HG03039 (cell line): ENCODE measurements at regions not wholly inside any gene's neighbourhood (a gene's known extent, or its start where the extent isn't known, plus 50 kb on each side); places are given as distances from the start of the nearest gene placed in this dataset.
"Not testable (repeated sequence)": the region's sequence is repeated elsewhere in the genome, so short reads cannot be mapped to it uniquely, and the experiment has no call there.

Experiments used
- ATAC-seq: cut with Tn5 transposase; IDR thresholded peaks from one replicate; pipeline ENCODE4 v1.9.1; 2021; ENCODE audit warnings: mild to moderate bottlenecking, moderate library complexity; ENCODE audit not compliant: unreplicated experiment

- no peak for ATAC-seq
Measured at GRCh38 chr3:153640689-153641665, 479.0 kb downstream of the RAP2B start.

GRCh38 chr3:153642576-153642975, 478.6 kb upstream of the ARHGEF26 start:
- ATAC-seq = not testable (repeated sequence)

GRCh38 chr3:153643471-153643870, 477.7 kb upstream of the ARHGEF26 start:
- ATAC-seq = not testable (repeated sequence)

DNA sequence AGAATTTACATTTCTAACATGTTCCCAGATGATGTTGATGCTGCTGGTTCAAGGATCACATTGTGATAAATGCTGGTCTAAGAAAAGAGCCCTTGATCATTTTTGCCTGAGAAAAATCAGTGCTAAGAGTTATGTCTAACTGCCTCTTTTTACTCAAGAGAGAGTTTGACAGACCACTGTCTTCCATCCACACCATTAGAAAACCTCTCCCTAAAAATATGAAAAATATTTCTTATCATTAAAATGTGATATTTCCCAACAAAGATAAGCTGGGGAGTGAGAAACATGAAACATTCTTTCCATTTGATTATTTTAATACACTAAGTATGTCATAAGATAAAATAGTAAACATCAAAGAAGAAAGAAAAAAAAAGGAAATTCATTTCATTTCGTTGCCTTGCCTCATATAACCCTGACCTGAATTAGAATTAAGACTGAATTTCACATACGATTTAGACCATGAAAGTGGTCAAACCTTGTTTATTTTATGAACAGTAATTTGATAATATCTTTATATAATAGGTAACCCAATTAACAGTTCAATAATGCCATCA, 471.8 kb upstream of the ARHGEF26 start:
- no peak for ATAC-seq

- no peak for ATAC-seq
Measured at GRCh38 chr3:153652076-153652475, 469.1 kb upstream of the ARHGEF26 start.

DNA sequence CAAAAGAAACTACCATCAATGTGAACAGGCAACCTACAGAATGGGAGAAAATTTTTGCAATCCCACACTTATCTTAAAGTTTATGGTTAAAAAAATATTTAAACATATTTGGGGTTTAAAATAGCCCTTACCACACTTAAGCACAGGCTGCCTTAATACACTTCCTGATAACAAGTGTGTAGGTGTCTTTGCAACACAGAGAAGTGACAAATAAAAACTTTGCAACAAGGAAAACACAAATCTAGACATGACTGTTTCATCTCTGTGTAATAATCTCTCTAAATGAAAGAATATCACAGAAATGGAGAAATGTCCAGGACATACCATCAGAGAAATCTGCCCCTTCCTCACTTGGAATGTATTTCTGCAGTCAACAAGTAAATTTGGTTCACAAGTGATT, 464.1 kb upstream of the ARHGEF26 start:
- no peak for ATAC-seq

- ATAC-seq = no peak
Measured at GRCh38 chr3:153657461-153657860, 463.7 kb upstream of the ARHGEF26 start.

GRCh38 chr3:153658136-153658535, 463.1 kb upstream of the ARHGEF26 start:
- ATAC-seq = no peak

DNA sequence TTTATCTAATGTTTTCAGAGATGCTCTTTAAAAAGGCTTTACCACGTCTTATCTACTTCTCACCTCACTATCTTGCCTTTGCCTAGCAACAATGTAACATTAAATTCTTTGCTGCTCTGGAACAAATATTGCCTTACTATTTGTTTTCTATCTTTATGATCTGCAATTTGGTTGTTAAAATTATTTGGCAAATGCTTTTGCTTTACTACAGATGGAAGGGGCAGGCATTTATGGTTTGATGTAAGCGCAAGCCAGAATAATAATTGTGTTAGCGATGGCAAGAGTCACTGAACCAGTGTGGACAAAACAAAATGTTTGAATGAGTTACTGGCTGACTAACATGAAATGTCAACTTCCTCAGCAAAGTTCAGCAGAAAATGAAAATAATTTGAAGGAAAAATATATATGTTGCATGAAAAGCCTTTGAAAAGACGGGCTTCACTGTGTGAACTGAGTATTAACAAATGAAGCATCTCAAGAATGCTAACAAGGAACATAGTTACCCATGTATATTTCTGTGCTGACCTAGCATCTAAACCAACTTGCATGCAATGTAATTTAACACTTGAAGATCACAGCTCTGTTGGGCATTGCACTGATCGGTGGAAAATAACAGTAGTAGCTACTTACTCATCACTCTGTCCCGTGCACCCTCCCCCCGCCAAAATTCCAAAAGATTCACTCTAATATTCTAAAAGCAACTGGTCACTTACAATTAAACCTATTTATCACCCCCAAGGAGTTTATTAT, 454.0 kb upstream of the ARHGEF26 start:
- ATAC-seq = no peak

DNA sequence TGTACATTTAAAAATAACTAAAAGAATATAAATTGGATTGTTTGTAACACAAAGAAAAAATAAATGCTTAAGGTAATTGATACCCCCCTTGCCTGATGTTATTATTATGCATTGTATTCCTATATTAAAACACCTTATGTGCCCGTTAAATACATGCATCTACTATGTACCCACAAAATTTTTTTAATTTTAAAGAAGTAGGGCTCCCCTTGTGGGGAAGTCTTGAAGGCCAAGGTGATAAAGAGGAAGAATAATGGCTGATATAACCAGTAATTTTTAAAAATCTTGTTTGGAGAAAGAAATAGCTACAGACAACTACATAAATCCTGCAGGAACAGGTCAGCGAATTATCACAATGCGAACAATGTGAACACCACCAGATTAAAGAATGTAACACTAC, 451.7 kb upstream of the ARHGEF26 start:
- no peak for ATAC-seq

- no peak for ATAC-seq
Measured at GRCh38 chr3:153670577-153670976, 450.6 kb upstream of the ARHGEF26 start.

- no peak for ATAC-seq
Measured at GRCh38 chr3:153673853-153674252, 447.3 kb upstream of the ARHGEF26 start.

DNA sequence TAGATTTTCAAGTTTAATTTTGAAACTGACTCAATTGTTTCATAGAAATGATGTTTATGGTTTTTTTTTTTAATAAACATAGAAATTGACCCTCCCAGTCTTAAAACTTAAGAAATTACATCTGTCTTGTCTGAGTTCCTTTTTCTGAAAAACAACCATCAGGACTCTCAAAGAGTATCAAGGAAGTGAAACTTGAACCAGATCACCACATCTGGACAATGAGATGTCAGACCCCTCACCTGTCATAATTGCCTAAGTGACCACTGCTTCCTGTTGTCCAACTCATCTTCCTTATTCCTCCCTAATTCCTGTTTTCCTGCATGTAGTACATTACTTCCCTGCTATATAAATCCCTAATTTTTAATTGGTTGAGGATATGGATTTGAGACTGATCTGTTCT, 441.5 kb upstream of the ARHGEF26 start:
- no peak for ATAC-seq

DNA sequence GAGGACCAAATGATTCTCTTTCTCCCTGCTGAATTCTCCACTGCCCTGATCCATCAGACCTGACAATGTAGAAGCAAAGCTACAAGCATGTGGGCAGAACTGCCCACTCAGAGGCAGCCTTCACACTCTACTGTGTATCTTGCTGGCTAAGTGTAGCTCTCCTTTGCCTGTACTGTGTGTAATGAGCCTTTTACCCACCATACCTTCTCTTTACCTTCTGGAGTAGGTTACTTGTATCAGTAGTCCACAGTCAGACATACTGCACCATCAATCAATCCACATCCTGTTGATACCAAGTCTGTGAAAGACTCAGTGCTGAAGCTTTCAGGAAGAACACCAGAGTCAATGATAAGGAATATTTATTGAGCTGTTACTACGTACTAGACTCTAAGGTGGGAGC, 440.7 kb upstream of the ARHGEF26 start:
- ATAC-seq = no peak

GRCh38 chr3:153681057-153681456, 440.1 kb upstream of the ARHGEF26 start:
- ATAC-seq = no peak

DNA sequence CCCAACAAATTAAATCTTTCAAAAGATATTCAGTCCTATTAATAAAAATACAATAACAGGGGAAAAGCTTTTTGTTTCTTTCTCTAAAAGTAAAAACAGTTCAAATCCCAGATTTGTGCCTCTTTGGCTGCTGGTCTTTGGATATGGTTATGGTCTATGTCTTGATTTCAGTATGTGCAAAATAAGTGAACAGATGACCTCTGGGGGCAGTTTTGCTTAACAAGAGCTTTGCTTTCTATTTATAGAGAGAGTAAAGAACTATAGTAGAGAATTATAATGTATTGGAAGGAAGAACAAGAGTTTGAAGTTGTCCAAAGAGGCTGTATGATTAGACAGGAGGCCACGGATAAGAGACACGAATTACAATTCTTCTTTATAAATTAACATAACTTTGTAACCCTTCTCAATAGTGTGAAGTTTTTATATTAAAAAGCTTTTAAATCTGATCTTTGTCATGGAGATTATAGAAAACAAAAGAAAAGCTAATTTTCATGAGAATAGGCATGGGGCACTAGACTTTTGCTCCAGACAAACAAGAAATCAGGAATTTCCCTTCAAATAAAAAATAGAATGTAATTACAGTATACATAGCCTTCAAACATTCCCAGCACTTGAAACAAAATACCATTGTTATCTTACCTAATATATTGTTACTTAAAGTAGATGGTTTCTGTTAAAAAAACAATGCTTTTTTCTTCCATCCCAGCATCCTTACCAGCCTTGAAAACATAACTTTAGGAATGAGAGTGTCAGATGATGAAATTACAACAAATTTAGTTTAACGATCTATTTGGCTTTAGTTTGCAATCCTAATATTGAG, 432.7 kb upstream of the ARHGEF26 start:
- ATAC-seq = no peak

- no peak for ATAC-seq
Measured at GRCh38 chr3:153693207-153693606, 428.0 kb upstream of the ARHGEF26 start.

DNA sequence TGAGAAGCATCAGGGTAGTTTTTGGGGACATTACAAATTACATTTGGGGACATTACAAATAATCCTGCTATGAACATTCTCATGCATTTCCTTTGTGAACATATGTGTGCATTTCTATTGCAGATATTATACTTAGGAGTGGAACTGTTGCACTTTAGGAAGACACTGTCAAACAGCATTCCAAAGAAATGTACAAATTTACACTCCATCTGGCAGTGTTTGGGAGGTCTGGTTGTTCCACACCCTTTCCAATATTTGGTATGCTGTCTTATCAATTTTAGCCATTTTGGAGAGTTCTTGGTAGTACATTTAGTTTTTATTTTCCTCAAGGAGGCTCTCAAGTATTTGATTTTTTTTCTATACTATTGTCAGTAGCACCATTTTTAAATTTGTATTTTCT, 419.1 kb upstream of the ARHGEF26 start:
- no peak for ATAC-seq

DNA sequence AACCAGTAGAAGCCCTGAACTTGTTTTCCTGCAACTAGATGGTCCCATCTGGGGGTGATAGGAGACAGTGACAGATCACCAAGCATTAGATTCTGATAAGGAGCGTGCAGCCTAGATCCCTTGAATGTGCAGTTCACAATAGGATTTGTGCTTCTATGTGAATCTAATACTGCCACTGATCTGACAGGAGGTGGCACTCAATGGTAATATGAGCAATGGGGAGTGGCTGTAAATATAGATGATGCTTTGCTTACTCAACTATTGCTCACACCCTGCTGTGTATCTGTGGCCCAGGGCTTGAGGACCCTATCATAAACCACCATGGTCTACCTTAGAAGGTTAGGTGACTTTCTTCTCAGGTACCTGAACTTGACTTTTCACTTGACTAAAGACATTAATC, 417.1 kb upstream of the ARHGEF26 start:
- ATAC-seq = no peak

DNA sequence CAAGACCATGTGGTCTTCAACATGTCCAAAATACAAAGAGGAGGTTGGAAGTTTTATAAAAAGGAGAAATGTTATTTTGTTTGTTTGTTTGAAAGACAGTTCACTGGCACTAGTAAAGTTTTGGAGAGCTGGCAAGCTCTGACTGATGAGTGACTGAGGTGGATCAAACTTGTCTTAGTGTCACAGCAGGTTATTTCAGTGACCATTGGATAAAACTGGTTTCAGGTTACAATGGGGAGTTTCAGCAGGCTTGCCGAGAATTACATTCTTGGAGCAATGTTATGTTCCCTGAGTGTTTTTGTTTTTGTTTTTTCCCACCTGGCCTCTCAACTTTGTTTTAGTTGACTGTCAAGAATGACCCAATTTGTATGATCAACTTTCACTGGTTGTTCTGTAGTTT, 414.5 kb upstream of the ARHGEF26 start:
- ATAC-seq = no peak

DNA sequence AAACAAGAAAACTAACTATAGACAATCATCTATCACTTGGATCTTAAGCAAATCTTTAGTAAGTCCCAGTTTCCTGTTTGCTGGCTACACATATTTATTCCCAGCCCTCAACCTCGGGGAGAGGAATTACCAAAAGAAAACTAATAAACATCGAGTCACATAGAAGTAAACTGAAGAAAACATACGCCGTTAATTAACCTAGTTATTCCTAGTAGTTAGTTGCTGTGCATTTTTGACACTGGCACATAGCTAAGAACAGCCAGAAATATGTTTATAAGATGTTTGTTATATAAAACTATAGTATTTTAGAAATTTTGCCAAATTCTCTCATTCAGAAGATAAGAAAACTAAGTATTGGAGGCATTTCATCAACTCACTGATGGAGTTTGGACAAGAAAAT, 407.2 kb upstream of the ARHGEF26 start:
- no peak for ATAC-seq
